ENCODE measurements at regions not wholly inside any gene's neighbourhood (a gene's known extent, or its start where the extent isn't known, plus 50 kb on each side); places are given as distances from the start of the nearest gene placed in this dataset.

DNA sequence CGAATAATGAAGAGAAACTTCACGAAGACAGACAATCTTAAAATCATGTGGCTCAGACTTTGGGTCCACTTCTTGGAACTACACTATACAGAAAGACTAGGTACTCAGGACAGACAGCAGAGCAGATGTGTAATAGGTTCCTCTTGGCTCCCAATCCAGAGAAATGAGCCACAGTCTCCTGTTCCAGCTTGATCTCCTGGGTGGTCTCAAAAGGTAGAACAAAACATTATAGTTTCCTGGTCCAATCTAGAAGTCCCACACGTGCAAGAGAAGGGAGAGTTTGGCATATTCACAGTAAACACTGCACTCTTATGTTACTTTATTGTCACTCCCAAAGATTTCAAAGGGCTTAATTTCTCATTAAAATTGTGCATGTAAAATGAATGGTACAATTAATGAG lies 134.5 kb upstream of the FIBIN start:
- Histone ChIP-seq H3K27ac (no peak overlapping the region), H3K9me3 (no peaks in the 10 kb centered on the region), H3K27me3 (no peaks in the 10 kb centered on the region), H3K36me3 (no peaks in the 10 kb centered on the region), H3K4me1 (no peaks in the 10 kb centered on the region), H3K4me3 (no peak overlapping the region)
- TF ChIP-seq POLR2A (IDR thresholded peaks at IDR 0.05) (no peak), CTCF (IDR thresholded peaks at IDR 0.05) (no peak)
- intact Hi-C loops (cut with DNase I; ENCODE audit: low total_unique reads) = no loop called here
- DNase-seq = no peak

- TF ChIP-seq CTCF (IDR thresholded peaks at IDR 0.05) (no peak), POLR2A (IDR thresholded peaks at IDR 0.05) (no peak)
- H3K9me3 ChIP-seq = no peaks in the 10 kb centered on the region
- H3K27me3 ChIP-seq = no peaks in the 10 kb centered on the region
- H3K27ac ChIP-seq = no peak overlapping the region
- no peak for DNase-seq
- no peaks in the 10 kb centered on the region for H3K4me1 ChIP-seq
- intact Hi-C loops (cut with DNase I; ENCODE audit: low total_unique reads) = no loop called here
- H3K4me3 ChIP-seq = no peak overlapping the region
- no peaks in the 10 kb centered on the region for H3K36me3 ChIP-seq
Observed at GRCh38 chr11:26860091-26860780, 133.7 kb upstream of the FIBIN start.

DNA sequence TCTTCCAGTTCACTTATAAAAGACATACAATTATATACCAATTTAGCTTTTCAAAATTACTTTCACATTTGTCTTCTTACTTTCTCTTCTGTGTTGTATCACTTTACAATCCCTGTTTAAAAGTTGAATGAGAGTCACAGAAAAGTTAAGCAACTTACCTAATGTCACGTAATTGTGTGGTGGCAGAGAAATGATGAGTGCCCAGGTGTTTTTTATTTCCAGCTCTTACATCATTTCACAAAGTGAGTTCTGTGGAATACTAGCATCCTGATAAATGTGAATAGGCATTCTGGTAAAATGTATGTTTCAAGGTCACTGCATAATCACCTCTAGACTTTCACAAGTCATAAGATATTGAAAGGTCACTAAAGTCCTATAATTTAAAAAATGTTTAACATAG lies 133.0 kb upstream of the FIBIN start:
- Histone ChIP-seq H3K27ac (no peak overlapping the region), H3K4me3 (no peak overlapping the region), H3K27me3 (no peaks in the 10 kb centered on the region), H3K4me1 (no peaks in the 10 kb centered on the region), H3K36me3 (no peaks in the 10 kb centered on the region), H3K9me3 (no peaks in the 10 kb centered on the region)
- TF ChIP-seq CTCF (IDR thresholded peaks at IDR 0.05) (no peak), POLR2A (IDR thresholded peaks at IDR 0.05) (no peak)
- intact Hi-C loops (cut with DNase I; ENCODE audit: low total_unique reads) = no loop called here
- DNase-seq = no peak

GRCh38 chr11:26862801-26863200 lies 131.1 kb upstream of the FIBIN start:
- no peaks in the 10 kb centered on the region for H3K27me3 ChIP-seq
- no peaks in the 10 kb centered on the region for H3K36me3 ChIP-seq
- H3K4me1 ChIP-seq = no peaks in the 10 kb centered on the region
- TF ChIP-seq POLR2A (IDR thresholded peaks at IDR 0.05) = no peak
- TF ChIP-seq CTCF (IDR thresholded peaks at IDR 0.05) = no peak
- intact Hi-C loops (cut with DNase I; ENCODE audit: low total_unique reads) = no loop called here
- H3K4me3 ChIP-seq = no peak overlapping the region
- no peaks in the 10 kb centered on the region for H3K9me3 ChIP-seq
- no peak for DNase-seq
- no peak overlapping the region for H3K27ac ChIP-seq

- TF ChIP-seq CTCF (IDR thresholded peaks at IDR 0.05) (no peak), POLR2A (IDR thresholded peaks at IDR 0.05) (no peak)
- Histone ChIP-seq H3K36me3 (no peaks in the 10 kb centered on the region), H3K27me3 (no peaks in the 10 kb centered on the region), H3K4me1 (no peaks in the 10 kb centered on the region), H3K27ac (peak overlapping the region in 1 of 2 donors; percentile 22), H3K9me3 (no peaks in the 10 kb centered on the region), H3K4me3 (no peak overlapping the region)
- intact Hi-C loops (cut with DNase I; ENCODE audit: low total_unique reads) = no loop called here
- no peak for DNase-seq
Observed at GRCh38 chr11:26865703-26866102, 128.2 kb upstream of the FIBIN start.
